K562 (cell line): ENCODE measurements at regions not wholly inside any gene's neighbourhood (a gene's known extent, or its start where the extent isn't known, plus 50 kb on each side); places are given as distances from the start of the nearest gene placed in this dataset.

Experiments used
- ATAC-seq: fragments of 200-7000 bp; cut with Tn5 transposase; 3 replicates; pipeline ENCODE4 v1.9.1; 2020; ENCODE audit warnings: moderate library complexity
- BruUV-seq: library from RNA; stranded (reverse); fragments of 400-500 nt; replicated peaks from 2 replicates; lab custom pipeline; 2021; lab: Mats Ljungman, UMichigan
- CTCF ChIA-PET: fragments of 300-600 bp; formaldehyde crosslinking; extraction: SDS; loops from one replicate; lab custom pipeline; 2021; ENCODE audit warnings: low intra/inter-chr PET ratio; lab: Yijun Ruan, JAX
- POLR2A ChIA-PET: fragments of 300-600, 350-650 bp; sonication (Branson Sonifier 250); formaldehyde crosslinking; extraction: SDS; loops from one replicate; lab custom pipeline; 2021; ENCODE audit warnings: antibody characterized with exemption, inconsistent platforms; lab: Yijun Ruan, JAX
- DNase-seq, 4 experiments: peaks; one replicate each; pipeline versions ENCODE4 v3.0.0 to v3.0.0-alpha.2; 2011 to 2018; ENCODE audit warnings: low spot score in 3 of 4, mixed read lengths in 3 of 4; ENCODE audit errors: extremely low read depth in 1 of 4
- FAIRE-seq: peaks from 2 replicates; lab custom pipeline; 2011; peaks lifted over from hg19 to GRCh38; lab: Jason Lieb, UNC
- H2AFZ ChIP-seq: 2 replicates; pipeline ENCODE4 v1.6.0; 2011; ENCODE audit warnings: low read depth, low read length, control low read depth, inconsistent platforms
- H3K27ac ChIP-seq: fragments of 200-600 bp; 3 replicates; pipeline ENCODE4 v1.8.0; 2011; ENCODE audit warnings: low read depth, mild to moderate bottlenecking, control low read depth, inconsistent platforms, low read length, moderate library complexity, mixed read lengths; ENCODE audit errors: extremely low read depth
- H3K27me3 ChIP-seq, 2 experiments: fragments of 300-600 bp in 1 of 2; 2 replicates in 1 of 2; 3 replicates in 1 of 2; pipeline versions ENCODE4 v1.6.0 to v1.8.0; 2011; ENCODE audit warnings: inconsistent platforms in 2 of 2, low read length in 2 of 2, mild to moderate bottlenecking in 1 of 2, mixed read lengths in 1 of 2, moderate library complexity in 1 of 2; ENCODE audit not compliant: control insufficient read depth in 2 of 2, insufficient read depth in 2 of 2
- H3K36me3 ChIP-seq: fragments of 300-600 bp; 3 replicates; pipeline ENCODE4 v1.8.0; 2011; ENCODE audit warnings: mild to moderate bottlenecking, low read length, inconsistent platforms; ENCODE audit not compliant: control insufficient read depth, insufficient read depth
- H3K4me1 ChIP-seq, 2 experiments: fragments of 200-600 bp in 1 of 2; replicated peaks in 1 of 2; 2 replicates in 1 of 2; 3 replicates in 1 of 2; pipeline versions ENCODE4 v1.5.1 to v1.8.0; 2011; ENCODE audit warnings: inconsistent platforms in 2 of 2, low read length in 2 of 2, mild to moderate bottlenecking in 1 of 2, mixed read lengths in 1 of 2, moderate library complexity in 1 of 2; ENCODE audit not compliant: control insufficient read depth in 2 of 2, insufficient read depth in 2 of 2
- H3K4me2 ChIP-seq: 2 replicates; pipeline ENCODE4 v1.6.1; 2011; ENCODE audit warnings: low read length, control low read depth, inconsistent platforms, mixed read lengths; ENCODE audit not compliant: insufficient read depth
- H3K4me3 ChIP-seq: fragments of 200-600 bp; sonication (generic), shearing (Covaris generic); 2 replicates; pipeline ENCODE4 v1.5.1; 2016; ENCODE audit warnings: control low read depth, inconsistent platforms
- H3K79me2 ChIP-seq: fragments of 200-600 bp; 3 replicates; pipeline ENCODE4 v1.8.0; 2011; ENCODE audit warnings: low read length, inconsistent platforms; ENCODE audit not compliant: control insufficient read depth, insufficient read depth
- H3K9ac ChIP-seq, 2 experiments: 2 replicates each; pipeline versions ENCODE4 v1.6.0 to v1.6.1; 2011; ENCODE audit warnings: low read depth in 2 of 2, low read length in 2 of 2, control low read depth in 1 of 2, inconsistent platforms in 1 of 2, mild to moderate bottlenecking in 1 of 2, mixed read lengths in 1 of 2; ENCODE audit not compliant: insufficient read depth in 1 of 2
- H3K9me1 ChIP-seq: one replicate; pipeline ENCODE4 v1.6.0; 2011; ENCODE audit warnings: inconsistent platforms, mild to moderate bottlenecking, low read length, moderate library complexity; ENCODE audit not compliant: control insufficient read depth, insufficient read depth
- H3K9me3 ChIP-seq: replicated peaks from 2 replicates; pipeline ENCODE4 v1.5.1; 2011; ENCODE audit warnings: low read depth, low read length, inconsistent platforms; ENCODE audit not compliant: control insufficient read depth, insufficient read depth
- H4K20me1 ChIP-seq: replicated peaks from 2 replicates; pipeline ENCODE4 v1.6.1; 2011; ENCODE audit warnings: low read length, inconsistent platforms, mixed read lengths; ENCODE audit not compliant: control insufficient read depth, insufficient read depth
- C11orf30 ChIP-seq: fragments of 450-650 bp; IDR thresholded peaks from 2 replicates; pipeline ENCODE4 v1.6.1; 2016; ENCODE audit warnings: low read depth, mild to moderate bottlenecking
- EZH2 ChIP-seq: IDR thresholded peaks from 2 replicates; pipeline ENCODE4 v1.6.1; 2012; ENCODE audit warnings: low read depth, mild to moderate bottlenecking, inconsistent platforms, low read length, borderline replicate concordance
- IFI16 ChIP-seq: fragments of 250-450 bp; sonication (Bioruptor Pico); IDR thresholded peaks from 2 replicates; pipeline ENCODE4 v2.1.2; 2022; ENCODE audit warnings: mild to moderate bottlenecking, inconsistent platforms
- LCOR ChIP-seq: sonication (generic); formaldehyde crosslinking; IDR thresholded peaks from 2 replicates; pipeline ENCODE4 v1.8.0; 2022; ENCODE audit warnings: mild to moderate bottlenecking, missing genetic modification reagents
- MCM7 ChIP-seq, 2 experiments: fragments of 450-650 bp; IDR thresholded peaks; 2 replicates each; pipeline ENCODE4 v1.6.1; 2016 to 2018
- MXI1 ChIP-seq: IDR thresholded peaks from 2 replicates; pipeline ENCODE4 v1.6.1; 2011; ENCODE audit warnings: low read depth, mild to moderate bottlenecking, improper control_type of control experiment, low read length
- NBN ChIP-seq: fragments of 450-650 bp; IDR thresholded peaks from 2 replicates; pipeline ENCODE4 v1.6.1; 2016; ENCODE audit warnings: low read depth, mild to moderate bottlenecking
- NR0B1 ChIP-seq: fragments of 450-650 bp; IDR thresholded peaks from one replicate; pipeline ENCODE4 v1.6.1; 2018; ENCODE audit warnings: mild to moderate bottlenecking, moderate library complexity; ENCODE audit not compliant: partially characterized antibody
- PTBP1 ChIP-seq: fragments of 200-400 bp; formaldehyde crosslinking; IDR thresholded peaks from 2 replicates; pipeline ENCODE4 v1.6.1; 2017; ENCODE audit warnings: low read depth, low read length
- PTRF ChIP-seq: fragments of 450-650 bp; IDR thresholded peaks from 2 replicates; pipeline ENCODE4 v1.6.1; 2016; ENCODE audit warnings: mild to moderate bottlenecking, missing genetic modification characterization, missing compliant biosample characterization
- ZBTB1 ChIP-seq: sonication (generic); formaldehyde crosslinking; IDR thresholded peaks from 2 replicates; pipeline ENCODE4 v1.8.1; 2023; ENCODE audit warnings: missing genetic modification reagents, low read depth, mild to moderate bottlenecking, borderline replicate concordance
- ZNF224 ChIP-seq: sonication (generic); formaldehyde crosslinking; IDR thresholded peaks from 2 replicates; pipeline ENCODE4 v1.8.0; 2022; ENCODE audit warnings: mild to moderate bottlenecking, missing genetic modification reagents
- ZNF23 ChIP-seq: fragments of 250-450 bp; sonication (Bioruptor Pico); IDR thresholded peaks from 2 replicates; pipeline ENCODE4 v1.4.0; 2020; ENCODE audit warnings: mild to moderate bottlenecking
- ZNF324 ChIP-seq: fragments of 250-450 bp; sonication (Bioruptor Pico); IDR thresholded peaks from 2 replicates; pipeline ENCODE4 v1.4.0; 2020; ENCODE audit warnings: mild to moderate bottlenecking
- ZNF77 ChIP-seq: fragments of 250-450 bp; sonication (Bioruptor Pico); IDR thresholded peaks from 2 replicates; pipeline ENCODE4 v1.5.0; 2020
- WGBS: fragments of 100-300 bp; shearing (Covaris generic); methylation state at CpG from one replicate; pipeline ENCODE4 v1.1.6; 2016; ENCODE audit warnings: low coverage, mixed read lengths; ENCODE audit not compliant: insufficient coverage; ENCODE audit errors: missing lambda C conversion rate; 5-methylcytosine and 5-hydroxymethylcytosine counted together
- in situ Hi-C: fragments of 300-500 bp; cut with MboI; formaldehyde crosslinking; loops from 4 replicates; pipeline ENCODE4 v1.15.0; 2018; ENCODE audit warnings: inconsistent platforms, mixed read lengths
- intact Hi-C: fragments of 100-400 bp; cut with micrococcal nuclease; formaldehyde crosslinking; loops from 2 replicates; pipeline ENCODE4 v1.14.2; 2022

GRCh38 chr9:38259519-38260218 is 132.8 kb upstream of the ALDH1B1 start:
- Histone ChIP-seq H3K4me2 (no peak overlapping the region), H3K9ac (no peak overlapping the region), H3K4me1 (no peaks in the 10 kb centered on the region), H3K27me3 (peaks cover 6 to 7% of the 10 kb centered on the region in 2 experiments; a peak in 3 of 5 replicates), H2AFZ (no peak overlapping the region), H3K36me3 (no peaks in the 10 kb centered on the region), H3K9me3 (no peaks in the 10 kb centered on the region), H3K9me1 (no peaks in the 10 kb centered on the region), H3K79me2 (no peaks in the 10 kb centered on the region), H3K4me3 (no peak overlapping the region), H3K27ac (no peak overlapping the region), H4K20me1 (no peaks in the 10 kb centered on the region)
- under 1% methylated on average over 8 of the region's 8 CpGs for WGBS
- CTCF ChIA-PET = no interaction called here
- intact Hi-C loops (loop anchor here (10.0 kb wide), 1 partner anchor 175 kb away; no protein-coding TSS in a partner anchor), in situ Hi-C loops (no loop called here)
- TF ChIP-seq MCM7 (IDR thresholded peaks at IDR 0.05) = no peak
- no peak for TF ChIP-seq ZNF224 (CRISPR knock-in tag)
- POLR2A ChIA-PET = interaction anchor here (0.6 to 0.8 kb wide), 3 partner anchors 22 to 209 kb away, joined by 3 read pairs; no protein-coding TSS in a partner anchor
- no peak for DNase-seq
- no peak for ATAC-seq
- BruUV-seq = no TSS peak
- FAIRE-seq = no peak

- in situ Hi-C loops (no loop called here), intact Hi-C loops (loop anchor here (10.0 kb wide), 1 partner anchor 174 kb away; no protein-coding TSS in a partner anchor)
- no peak overlapping the region for H3K9ac ChIP-seq
- no peaks in the 10 kb centered on the region for H3K4me1 ChIP-seq
- no peaks in the 10 kb centered on the region for H3K9me1 ChIP-seq
- CTCF ChIA-PET = no interaction called here
- H3K9me3 ChIP-seq = no peaks in the 10 kb centered on the region
- no peak overlapping the region for H3K4me3 ChIP-seq
- H2AFZ ChIP-seq = no peak overlapping the region
- H3K4me2 ChIP-seq = no peak overlapping the region
- FAIRE-seq = no peak
- TF ChIP-seq ZNF23 (CRISPR knock-in tag) (no peak), MXI1 (no peak), EZH2 (no peak), NR0B1 (no peak), PTBP1 (no peak), ZBTB1 (CRISPR knock-in tag) (no peak), ZNF77 (CRISPR knock-in tag) (no peak), NBN (no peak), ZNF324 (CRISPR knock-in tag) (no peak), PTRF (tag) (no peak), LCOR (CRISPR knock-in tag) (no peak), C11orf30 (no peak), IFI16 (CRISPR knock-in tag) (no peak)
- BruUV-seq = no TSS peak
- DNase-seq = no peak
- H3K27ac ChIP-seq = no peak overlapping the region
- WGBS = 0% methylated on average over 2 of the region's 2 CpGs
- ATAC-seq = no peak
- H4K20me1 ChIP-seq = no peaks in the 10 kb centered on the region
- no peaks in the 10 kb centered on the region for H3K36me3 ChIP-seq
- no peaks in the 10 kb centered on the region for H3K79me2 ChIP-seq
- POLR2A ChIA-PET = interaction anchor here (0.6 to 0.7 kb wide), 2 partner anchors 77 to 210 kb away, joined by 3 read pairs; no protein-coding TSS in a partner anchor
- peaks cover 8 to 14% of the 10 kb centered on the region in 2 experiments; a peak in 4 of 5 replicates for H3K27me3 ChIP-seq
These were observed 133.4 kb upstream of the ALDH1B1 start for GRCh38 chr9:38259056-38259455.
